ENCODE measurements at regions not wholly inside any gene's neighbourhood (a gene's known extent, or its start where the extent isn't known, plus 50 kb on each side); places are given as distances from the start of the nearest gene placed in this dataset.
A peak's percentile ranks its signal among the peaks of the same experiment; 100 is the strongest.

GRCh38 chr12:85445060-85445938 lies 165.3 kb downstream of the ALX1 start:
- H3K4me3 ChIP-seq (ENCODE audit: low read depth, low read length): no peak overlapping the region
- DNase-seq (ENCODE audit: low read depth): no peak
- TF ChIP-seq CTCF (IDR thresholded peaks at IDR 0.05; ENCODE audit: low read depth, low read length) (no peak), MAX (IDR thresholded peaks at IDR 0.05; ENCODE audit: low read depth, low read length) (no peak), MYC (IDR thresholded peaks at IDR 0.05; ENCODE audit: low read depth, low read length) (no peak)

GRCh38 chr12:85448031-85448430 lies 168.0 kb downstream of the ALX1 start:
- TF ChIP-seq MYC (IDR thresholded peaks at IDR 0.05; ENCODE audit: low read depth, low read length): no peak
- TF ChIP-seq CTCF (IDR thresholded peaks at IDR 0.05; ENCODE audit: low read depth, low read length): no peak
- TF ChIP-seq POLR2A (IDR thresholded peaks at IDR 0.05; ENCODE audit: extremely low read depth, insufficient read length): no peak
- no peak for TF ChIP-seq MAX (IDR thresholded peaks at IDR 0.05; ENCODE audit: low read depth, low read length)
- no peak overlapping the region for H3K4me3 ChIP-seq (ENCODE audit: low read depth, low read length)
- no peak for DNase-seq (ENCODE audit: low read depth)

GRCh38 chr12:85448548-85449139 lies 168.6 kb downstream of the ALX1 start:
- peak; percentile 34 for DNase-seq (ENCODE audit: low read depth)
- TF ChIP-seq CTCF (IDR thresholded peaks at IDR 0.05; ENCODE audit: low read depth, low read length): peak; percentile 45
- TF ChIP-seq MYC (IDR thresholded peaks at IDR 0.05; ENCODE audit: low read depth, low read length): no peak
- TF ChIP-seq MAX (IDR thresholded peaks at IDR 0.05; ENCODE audit: low read depth, low read length): no peak
- no peak overlapping the region for H3K4me3 ChIP-seq (ENCODE audit: low read depth, low read length)

GRCh38 chr12:85457016-85457415 lies 177.0 kb downstream of the ALX1 start:
- TF ChIP-seq MAX (IDR thresholded peaks at IDR 0.05; ENCODE audit: low read depth, low read length) (no peak), POLR2A (IDR thresholded peaks at IDR 0.05; ENCODE audit: extremely low read depth, insufficient read length) (no peak), MYC (IDR thresholded peaks at IDR 0.05; ENCODE audit: low read depth, low read length) (no peak), CTCF (IDR thresholded peaks at IDR 0.05; ENCODE audit: low read depth, low read length) (no peak)
- no peak for DNase-seq (ENCODE audit: low read depth)
- no peak overlapping the region for H3K4me3 ChIP-seq (ENCODE audit: low read depth, low read length)

GRCh38 chr12:85461127-85461526 lies 181.1 kb downstream of the ALX1 start:
- no peak overlapping the region for H3K4me3 ChIP-seq (ENCODE audit: low read depth, low read length)
- DNase-seq (ENCODE audit: low read depth): no peak
- TF ChIP-seq POLR2A (IDR thresholded peaks at IDR 0.05; ENCODE audit: extremely low read depth, insufficient read length) (no peak), CTCF (IDR thresholded peaks at IDR 0.05; ENCODE audit: low read depth, low read length) (no peak), MYC (IDR thresholded peaks at IDR 0.05; ENCODE audit: low read depth, low read length) (no peak), MAX (IDR thresholded peaks at IDR 0.05; ENCODE audit: low read depth, low read length) (no peak)
